ENCODE measurements at regions not wholly inside any gene's neighbourhood (a gene's known extent, or its start where the extent isn't known, plus 50 kb on each side); places are given as distances from the start of the nearest gene placed in this dataset.

DNA sequence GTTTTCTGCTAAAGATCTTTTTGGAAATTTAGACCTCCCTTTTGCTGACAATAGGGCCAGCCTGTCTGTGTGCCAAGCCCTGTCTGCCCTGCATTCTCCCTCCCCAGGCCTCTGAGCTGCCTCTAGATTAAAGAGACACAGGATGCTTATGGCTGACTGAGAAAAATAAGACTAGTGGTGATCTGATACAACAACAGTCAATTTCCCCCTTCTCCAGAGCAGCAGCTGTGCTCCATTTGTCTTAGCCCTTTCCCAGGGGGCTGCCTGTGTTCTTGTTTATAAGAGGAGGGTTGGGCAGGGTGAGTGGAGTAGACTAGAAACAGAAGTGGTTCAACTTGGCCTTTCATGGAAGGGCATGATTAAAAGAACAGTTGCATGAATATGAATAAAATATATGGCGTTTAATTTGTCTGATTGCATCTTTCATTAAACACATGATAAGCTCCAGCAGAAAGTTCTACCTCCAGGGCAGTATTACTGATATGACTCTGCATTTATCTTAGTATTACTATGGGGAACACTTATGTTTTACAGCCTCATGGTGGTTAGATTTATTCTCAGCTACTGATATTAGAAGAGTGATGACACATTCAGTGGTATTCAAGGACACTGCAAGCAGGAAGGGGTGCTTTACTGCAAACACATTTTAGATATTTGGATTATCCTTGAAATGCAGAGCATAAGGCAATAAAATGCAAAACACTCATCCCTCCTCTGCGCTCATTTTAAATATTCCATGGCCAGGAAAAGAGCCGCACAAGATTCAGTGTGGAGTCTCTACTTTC lies 150.2 kb upstream of the CLEC14A start:
- H3K27ac ChIP-seq (ENCODE audit: low read depth, low read length) = no peak overlapping the region
- no TSS peak for BruUV-seq (replicated peaks)
- H2AFZ ChIP-seq (ENCODE audit: low read depth, low read length, poor library complexity, severe bottlenecking) = no peak overlapping the region
- no peak for DNase-seq (ENCODE audit: low read depth, low spot score)
- H3K9me3 ChIP-seq (ENCODE audit: control insufficient read depth in 1 of 2, insufficient read depth in 1 of 2, low read depth in 1 of 2, low read length in 2 of 2) = peaks cover 0 to 1% of the 10 kb centered on the region in 2 experiments; a peak in 1 of 4 replicates
- CTCF ChIA-PET = no interaction called here
- H3K79me2 ChIP-seq (ENCODE audit: insufficient read depth, low read length) = no peaks in the 10 kb centered on the region
- no peak for TF ChIP-seq RAD21 (IDR thresholded peaks at IDR 0.05; ENCODE audit: low read depth)
- no peak for TF ChIP-seq EZH2 (IDR thresholded peaks at IDR 0.05)
- H4K20me1 ChIP-seq (ENCODE audit: insufficient read depth) = no peaks in the 10 kb centered on the region
- no peak overlapping the region for H3K9ac ChIP-seq (ENCODE audit: low read length)
- POLR2A ChIA-PET = no interaction called here
- ATAC-seq = no peak
- H3K4me2 ChIP-seq (ENCODE audit: low read length) = no peak overlapping the region
- H3K36me3 ChIP-seq (ENCODE audit: control insufficient read depth in 1 of 2, insufficient read depth in 2 of 2, low read length in 2 of 2) = no peaks in the 10 kb centered on the region
- RAD21 ChIA-PET (ENCODE audit: low non-redundant PET in 1 of 2, low total read pairs in 2 of 2, uncharacterized antibody in 2 of 2, unreplicated experiment in 2 of 2) = no interaction called here
- intact Hi-C loops (cut with micrococcal nuclease) = no loop called here
- H3K4me3 ChIP-seq (replicated peaks in 1 of 2; ENCODE audit: low read depth in 1 of 2, low read length in 2 of 2) = no peak overlapping the region
- no peaks in the 10 kb centered on the region for H3K27me3 ChIP-seq (ENCODE audit: insufficient read depth, low read length)
- H3K4me1 ChIP-seq (ENCODE audit: control insufficient read depth in 1 of 2, insufficient read depth in 2 of 2, low read length in 2 of 2) = no peaks in the 10 kb centered on the region
- no peaks in the 10 kb centered on the region for H3K9me2 ChIP-seq (ENCODE audit: insufficient read depth)

DNA sequence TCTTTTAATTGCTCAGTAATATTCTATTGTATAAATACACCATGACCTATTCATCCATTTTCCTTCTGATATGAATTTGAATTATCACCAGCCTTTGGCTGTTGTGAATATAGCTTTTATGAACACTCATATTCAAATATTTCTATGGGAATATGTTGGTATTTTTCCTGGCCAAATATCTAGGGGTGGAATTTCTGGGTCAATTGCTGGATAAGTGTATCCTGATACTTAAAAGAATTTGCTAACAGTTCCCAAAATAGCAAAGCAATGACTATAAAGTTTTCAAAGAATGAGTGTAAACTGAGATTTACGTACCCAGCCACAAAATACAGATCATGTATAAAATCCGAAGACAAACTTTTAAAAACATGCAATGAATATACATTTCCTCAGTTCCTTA lies 148.7 kb upstream of the CLEC14A start:
- Histone ChIP-seq H3K9ac (ENCODE audit: low read length) (no peak overlapping the region), H2AFZ (ENCODE audit: low read depth, low read length, poor library complexity, severe bottlenecking) (no peak overlapping the region), H3K27me3 (ENCODE audit: insufficient read depth, low read length) (no peaks in the 10 kb centered on the region), H3K9me3 (ENCODE audit: control insufficient read depth in 1 of 2, insufficient read depth in 1 of 2, low read depth in 1 of 2, low read length in 2 of 2) (no peaks in the 10 kb centered on the region), H3K79me2 (ENCODE audit: insufficient read depth, low read length) (no peaks in the 10 kb centered on the region), H3K4me3 (replicated peaks in 1 of 2; ENCODE audit: low read depth in 1 of 2, low read length in 2 of 2) (no peak overlapping the region), H3K4me2 (ENCODE audit: low read length) (no peak overlapping the region), H3K4me1 (ENCODE audit: control insufficient read depth in 1 of 2, insufficient read depth in 2 of 2, low read length in 2 of 2) (no peaks in the 10 kb centered on the region), H3K27ac (ENCODE audit: low read depth, low read length) (no peak overlapping the region), H4K20me1 (ENCODE audit: insufficient read depth) (no peaks in the 10 kb centered on the region), H3K36me3 (ENCODE audit: control insufficient read depth in 1 of 2, insufficient read depth in 2 of 2, low read length in 2 of 2) (no peaks in the 10 kb centered on the region), H3K9me2 (ENCODE audit: insufficient read depth) (no peaks in the 10 kb centered on the region)
- CTCF ChIA-PET = no interaction called here
- DNase-seq (ENCODE audit: low read depth, low spot score) = no peak
- TF ChIP-seq EZH2phosphoT487 (IDR thresholded peaks at IDR 0.05; ENCODE audit: borderline replicate concordance) (no peak), TCF7L2 (IDR thresholded peaks at IDR 0.05; ENCODE audit: borderline replicate concordance, extremely low read depth, insufficient read depth, insufficient read length) (no peak), JUND (IDR thresholded peaks at IDR 0.05) (no peak), POLR2AphosphoS5 (IDR thresholded peaks at IDR 0.05; ENCODE audit: low read depth, low read length) (no peak), SRF (IDR thresholded peaks at IDR 0.05; ENCODE audit: low read depth) (no peak), ZNF274 (IDR thresholded peaks at IDR 0.05; ENCODE audit: low read depth, low read length) (no peak), POLR2A (IDR thresholded peaks at IDR 0.05; ENCODE audit: borderline replicate concordance, extremely low read depth, insufficient read depth, insufficient read length) (no peak), CEBPB (IDR thresholded peaks at IDR 0.05; ENCODE audit: low read depth) (no peak), SIN3A (IDR thresholded peaks at IDR 0.05; ENCODE audit: low read depth) (no peak), EZH2 (IDR thresholded peaks at IDR 0.05) (no peak), YY1 (IDR thresholded peaks at IDR 0.05; ENCODE audit: extremely low read depth, insufficient replicate concordance, low read depth, low read length) (no peak), RAD21 (IDR thresholded peaks at IDR 0.05; ENCODE audit: low read depth) (no peak)
- TF ChIP-seq, protein P1, sequence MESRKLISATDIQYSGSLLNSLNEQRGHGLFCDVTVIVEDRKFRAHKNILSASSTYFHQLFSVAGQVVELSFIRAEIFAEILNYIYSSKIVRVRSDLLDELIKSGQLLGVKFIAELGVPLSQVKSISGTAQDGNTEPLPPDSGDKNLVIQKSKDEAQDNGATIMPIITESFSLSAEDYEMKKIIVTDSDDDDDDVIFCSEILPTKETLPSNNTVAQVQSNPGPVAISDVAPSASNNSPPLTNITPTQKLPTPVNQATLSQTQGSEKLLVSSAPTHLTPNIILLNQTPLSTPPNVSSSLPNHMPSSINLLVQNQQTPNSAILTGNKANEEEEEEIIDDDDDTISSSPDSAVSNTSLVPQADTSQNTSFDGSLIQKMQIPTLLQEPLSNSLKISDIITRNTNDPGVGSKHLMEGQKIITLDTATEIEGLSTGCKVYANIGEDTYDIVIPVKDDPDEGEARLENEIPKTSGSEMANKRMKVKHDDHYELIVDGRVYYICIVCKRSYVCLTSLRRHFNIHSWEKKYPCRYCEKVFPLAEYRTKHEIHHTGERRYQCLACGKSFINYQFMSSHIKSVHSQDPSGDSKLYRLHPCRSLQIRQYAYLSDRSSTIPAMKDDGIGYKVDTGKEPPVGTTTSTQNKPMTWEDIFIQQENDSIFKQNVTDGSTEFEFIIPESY (IDR thresholded peaks at IDR 0.05; ENCODE audit: extremely low read depth, insufficient replicate concordance, low read length) = no peak
- TF ChIP-seq, protein P2, sequence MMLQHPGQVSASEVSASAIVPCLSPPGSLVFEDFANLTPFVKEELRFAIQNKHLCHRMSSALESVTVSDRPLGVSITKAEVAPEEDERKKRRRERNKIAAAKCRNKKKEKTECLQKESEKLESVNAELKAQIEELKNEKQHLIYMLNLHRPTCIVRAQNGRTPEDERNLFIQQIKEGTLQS (IDR thresholded peaks at IDR 0.05) = no peak
- intact Hi-C loops (cut with micrococcal nuclease) = no loop called here
- RAD21 ChIA-PET (ENCODE audit: low non-redundant PET in 1 of 2, low total read pairs in 2 of 2, uncharacterized antibody in 2 of 2, unreplicated experiment in 2 of 2) = no interaction called here
- ATAC-seq = no peak
- no TSS peak for BruUV-seq (replicated peaks)
- POLR2A ChIA-PET = no interaction called here

Data from HCT116 (cell line).